GM18868 (cell line): ENCODE measurements at regions not wholly inside any gene's neighbourhood (a gene's known extent, or its start where the extent isn't known, plus 50 kb on each side); places are given as distances from the start of the nearest gene placed in this dataset.

Experiments used
- ATAC-seq: cut with Tn5 transposase; IDR thresholded peaks from one replicate; pipeline ENCODE4 v1.9.1; 2021; ENCODE audit warnings: mild to moderate bottlenecking, moderate library complexity; ENCODE audit not compliant: unreplicated experiment

GRCh38 chr12:92583910-92584309 lies 118.9 kb upstream of the PLEKHG7 start:
- no peak for ATAC-seq

- no peak for ATAC-seq
These were observed 119.9 kb upstream of the PLEKHG7 start for GRCh38 chr12:92582893-92583292.

DNA sequence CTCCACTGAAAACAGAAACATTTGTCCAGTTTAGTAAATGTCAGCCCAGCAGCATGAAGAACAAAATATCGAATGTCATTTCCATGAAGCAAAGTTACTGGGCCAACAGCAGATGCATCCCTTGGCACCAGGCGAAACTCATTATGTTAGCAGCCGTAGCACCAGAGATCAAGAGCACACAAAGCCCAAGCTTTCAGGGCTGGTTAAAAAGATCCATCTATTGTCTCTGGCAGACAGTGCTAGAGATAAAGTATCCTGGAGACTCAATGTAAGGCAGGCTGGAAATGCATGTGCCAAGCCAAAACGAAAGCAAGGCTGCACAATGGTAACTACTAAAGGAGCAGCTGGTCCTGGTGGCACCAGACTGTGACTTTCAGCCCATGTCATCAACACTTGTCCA lies 120.3 kb upstream of the PLEKHG7 start:
- no peak for ATAC-seq

DNA sequence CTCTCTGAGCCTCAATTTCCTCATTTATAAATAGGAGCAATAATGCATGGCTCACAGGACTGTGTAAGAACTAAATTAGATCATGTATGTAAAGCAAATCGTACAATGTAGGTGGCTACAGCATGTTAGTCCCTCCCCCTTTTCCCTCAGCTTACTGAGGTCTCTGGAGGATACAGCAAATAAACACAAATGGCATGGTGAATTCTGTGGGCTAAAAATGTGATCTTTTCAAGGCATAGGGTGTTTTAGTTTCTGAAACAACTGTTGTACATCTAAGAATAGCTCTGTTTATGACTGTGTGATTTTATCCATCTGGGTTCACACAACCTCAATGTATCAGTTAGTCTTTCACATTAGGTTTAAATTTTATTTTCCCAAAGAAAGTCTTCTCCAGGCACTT lies 121.2 kb upstream of the PLEKHG7 start:
- ATAC-seq = peak; percentile 83

DNA sequence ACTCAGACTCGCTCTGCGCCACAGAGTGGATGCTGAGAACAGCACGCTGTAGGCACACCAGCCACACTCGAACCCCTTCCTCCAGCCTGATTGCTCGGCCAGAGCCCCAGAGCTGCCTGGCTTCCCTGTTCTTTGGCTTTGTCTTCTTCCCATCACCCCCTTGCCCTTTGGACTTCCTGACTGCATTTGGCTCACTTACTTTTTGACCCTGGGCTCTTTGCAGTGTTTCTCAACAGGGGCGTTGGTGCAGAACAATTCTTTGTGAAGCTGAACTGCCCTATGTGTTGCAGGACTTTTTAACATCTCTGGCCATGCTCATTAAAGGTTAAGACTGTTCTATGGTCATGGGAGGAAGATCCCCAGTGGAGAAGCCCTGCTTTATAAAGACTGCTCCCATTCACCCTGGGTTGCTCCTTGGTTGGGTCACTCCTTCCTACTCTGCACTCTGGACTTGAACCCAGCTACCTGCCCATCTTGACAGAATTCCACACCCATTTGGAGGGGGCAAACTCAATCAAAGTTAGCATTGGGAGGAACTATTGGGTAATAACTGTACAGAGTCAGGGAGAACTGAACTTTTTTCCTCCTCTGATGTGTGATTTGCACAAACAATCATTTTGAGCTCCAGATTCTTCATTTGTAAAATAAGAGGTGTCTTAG lies 127.7 kb upstream of the PLEKHG7 start:
- no peak for ATAC-seq

DNA sequence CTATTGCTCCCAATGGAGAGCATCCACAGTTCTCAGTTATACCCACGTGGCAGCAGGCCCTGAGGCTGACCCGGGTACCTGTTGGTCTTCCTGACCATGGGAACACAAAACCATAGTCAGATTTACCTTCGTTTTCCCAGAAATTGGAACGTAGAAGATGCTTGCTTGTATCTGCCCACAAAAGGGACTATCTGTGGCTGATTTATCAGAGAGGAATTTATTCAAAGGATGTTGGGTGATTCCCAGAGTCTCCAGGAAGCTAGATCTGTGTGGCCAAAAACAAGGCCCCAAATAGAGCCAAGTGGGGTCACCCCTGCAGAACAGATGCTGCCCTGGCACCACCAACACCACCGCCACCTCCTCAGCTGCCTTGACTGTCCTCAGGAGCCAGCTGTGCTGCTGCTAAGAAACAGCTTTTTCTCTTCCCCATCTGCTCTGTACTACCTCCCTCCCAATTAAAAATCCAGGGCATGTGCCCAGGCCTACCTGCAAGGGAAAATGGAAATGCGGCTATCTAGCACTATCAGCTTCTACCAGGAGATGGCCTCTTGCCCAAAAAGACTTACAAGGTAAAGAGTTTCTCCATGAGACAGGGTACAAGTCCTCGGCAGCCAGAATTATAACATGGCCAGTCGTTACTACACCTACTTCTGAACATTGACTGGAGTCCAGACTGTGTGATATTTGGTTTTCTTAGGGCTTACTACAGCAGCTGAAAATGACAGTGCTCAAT lies 128.6 kb upstream of the PLEKHG7 start:
- no peak for ATAC-seq

DNA sequence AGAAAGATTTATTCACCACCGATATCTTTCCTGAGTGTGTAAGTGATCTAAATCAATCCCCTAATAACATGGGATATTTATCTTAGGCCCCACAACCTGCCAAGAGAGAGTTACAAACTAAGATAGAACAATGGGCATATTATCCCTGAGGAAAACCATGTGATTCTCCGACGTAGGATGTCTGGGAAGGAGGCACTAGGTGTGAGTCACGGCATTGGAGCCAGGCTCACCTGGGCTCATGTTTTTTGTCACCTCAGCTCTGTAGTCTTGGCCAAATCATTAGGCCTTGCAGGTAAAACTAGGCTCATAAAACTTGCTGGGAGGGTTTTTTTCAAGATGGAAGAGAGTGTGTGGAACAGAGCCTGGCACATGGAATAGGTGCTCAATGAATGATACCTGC lies 129.7 kb upstream of the PLEKHG7 start:
- ATAC-seq = no peak

DNA sequence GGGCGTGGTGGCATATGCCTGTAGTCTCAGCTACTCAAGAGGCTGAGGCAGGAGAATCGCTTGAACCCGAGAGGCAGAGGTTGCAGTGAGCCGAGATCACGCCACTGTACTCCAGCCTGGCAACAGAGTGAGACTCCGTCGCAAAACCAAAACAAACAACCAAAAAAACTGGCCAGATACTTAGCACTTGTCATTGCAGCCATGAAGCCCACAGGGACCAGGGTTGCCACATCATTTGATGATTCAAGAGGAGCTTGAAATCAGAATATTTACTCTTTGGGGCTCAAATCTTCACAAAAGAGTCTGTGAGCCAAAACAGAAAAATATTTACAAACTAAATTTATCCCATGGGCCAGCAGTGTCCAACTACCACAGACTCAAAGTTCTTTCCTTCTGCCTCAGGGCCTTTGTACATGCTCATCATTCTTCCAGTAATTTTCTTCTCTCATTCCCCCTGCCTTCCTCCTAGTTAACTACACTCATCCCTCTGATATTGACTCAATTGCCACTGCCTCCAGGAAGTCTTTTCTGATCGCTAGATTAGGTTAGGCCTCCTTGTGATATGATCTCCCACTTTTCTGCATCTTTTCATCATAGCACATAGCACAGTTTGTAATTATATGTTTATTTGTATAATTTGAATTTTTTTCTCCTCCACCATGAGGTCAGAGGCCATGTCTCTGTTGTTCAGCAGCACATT lies 130.8 kb upstream of the PLEKHG7 start:
- ATAC-seq = no peak

DNA sequence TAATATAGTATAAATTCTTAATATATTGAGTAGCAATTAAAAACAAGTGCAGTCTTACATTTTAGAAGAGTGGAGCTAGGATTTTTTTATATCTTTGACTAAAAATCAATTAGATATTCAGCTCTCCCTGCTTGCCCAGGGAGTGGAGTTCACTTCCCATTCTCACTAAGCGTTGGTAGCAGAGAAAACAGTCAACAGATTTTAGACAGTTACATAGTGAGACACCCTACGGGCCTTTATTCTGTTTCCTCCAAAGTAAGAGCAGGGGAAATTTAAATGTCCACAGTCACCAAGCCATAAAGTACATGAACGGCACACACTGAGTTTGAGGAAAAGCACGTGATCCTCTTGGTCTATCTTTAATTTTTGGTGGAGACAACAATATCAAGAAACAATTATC lies 131.6 kb upstream of the PLEKHG7 start:
- no peak for ATAC-seq

GRCh38 chr12:92570056-92570753 lies 132.6 kb upstream of the PLEKHG7 start:
- ATAC-seq = peak; percentile 94

GRCh38 chr12:92568691-92569090 lies 134.1 kb upstream of the PLEKHG7 start:
- no peak for ATAC-seq

DNA sequence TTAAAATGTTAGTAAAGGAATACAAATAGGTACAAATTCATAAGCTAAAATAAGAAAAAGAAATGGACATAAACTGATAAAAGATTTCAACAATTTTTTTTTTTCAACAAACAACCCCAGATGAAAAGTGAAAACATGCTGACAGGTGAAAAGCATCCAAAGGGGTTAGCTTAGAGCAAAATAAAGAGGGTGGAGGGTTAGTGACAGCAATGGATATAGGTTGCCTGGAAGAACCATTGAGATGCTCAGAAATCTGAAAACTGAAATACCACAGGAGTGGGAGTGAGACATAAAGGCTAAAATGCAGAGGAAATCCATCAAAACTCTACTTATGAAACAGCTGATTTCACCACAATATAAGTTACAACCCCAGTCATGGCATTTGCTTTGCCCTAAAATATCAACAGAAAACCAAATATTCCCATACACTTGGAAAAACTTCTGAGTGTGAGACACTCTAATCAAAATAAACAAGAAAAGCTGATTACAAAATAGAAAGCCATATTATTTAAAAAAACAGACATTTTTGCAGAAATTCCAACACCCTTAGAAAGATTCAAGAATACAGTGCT lies 136.3 kb upstream of the PLEKHG7 start:
- no peak for ATAC-seq

- ATAC-seq = no peak
These were observed 139.0 kb upstream of the PLEKHG7 start for GRCh38 chr12:92563819-92564218.

DNA sequence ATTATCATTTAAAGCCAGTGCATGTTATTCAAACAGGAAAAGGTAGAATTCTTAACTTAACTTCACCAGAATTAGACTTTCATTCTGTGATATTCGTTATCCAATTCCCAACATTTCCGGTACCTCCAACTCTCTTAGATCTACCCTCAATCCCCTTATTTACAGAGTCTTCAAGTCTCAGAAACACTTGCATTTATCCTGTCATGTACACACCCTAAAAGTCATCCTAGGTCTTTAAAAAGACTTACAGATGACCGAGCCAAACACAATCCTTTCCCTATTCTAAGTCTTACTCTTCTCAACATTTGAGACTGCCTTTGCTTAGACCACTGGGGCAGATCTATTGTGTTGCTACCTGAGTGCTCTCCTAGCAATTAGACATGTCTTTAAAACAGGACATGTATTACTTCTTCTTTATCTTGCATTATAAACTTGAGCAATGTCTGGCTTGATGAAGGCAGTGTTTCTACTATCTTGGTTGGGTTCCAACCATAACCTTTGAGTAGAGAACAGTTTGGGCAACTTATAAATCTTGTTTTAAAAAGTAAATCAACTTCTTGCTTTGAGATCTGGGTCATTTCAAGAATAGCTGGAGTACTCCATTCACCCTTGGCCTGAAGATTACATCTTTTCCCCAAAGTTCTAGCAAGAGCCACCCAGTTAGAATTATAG lies 140.6 kb upstream of the PLEKHG7 start:
- no peak for ATAC-seq

DNA sequence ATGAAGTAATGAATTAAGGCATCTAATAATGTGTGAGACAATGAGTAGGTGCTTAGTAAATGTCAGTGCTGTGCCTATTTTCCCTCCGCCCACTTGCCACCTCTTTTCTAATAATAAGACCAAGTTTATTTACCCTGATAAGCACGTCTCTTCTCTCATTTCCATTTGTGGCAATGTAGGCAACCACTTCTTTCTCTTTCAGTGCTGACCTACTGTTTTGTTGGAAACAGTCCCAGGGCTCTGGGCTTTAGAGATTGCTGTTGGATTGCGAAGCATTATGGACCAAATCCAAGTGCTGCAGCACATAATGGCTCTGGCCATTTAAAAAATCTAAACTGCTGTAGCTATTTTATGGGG lies 141.3 kb upstream of the PLEKHG7 start:
- no peak for ATAC-seq

DNA sequence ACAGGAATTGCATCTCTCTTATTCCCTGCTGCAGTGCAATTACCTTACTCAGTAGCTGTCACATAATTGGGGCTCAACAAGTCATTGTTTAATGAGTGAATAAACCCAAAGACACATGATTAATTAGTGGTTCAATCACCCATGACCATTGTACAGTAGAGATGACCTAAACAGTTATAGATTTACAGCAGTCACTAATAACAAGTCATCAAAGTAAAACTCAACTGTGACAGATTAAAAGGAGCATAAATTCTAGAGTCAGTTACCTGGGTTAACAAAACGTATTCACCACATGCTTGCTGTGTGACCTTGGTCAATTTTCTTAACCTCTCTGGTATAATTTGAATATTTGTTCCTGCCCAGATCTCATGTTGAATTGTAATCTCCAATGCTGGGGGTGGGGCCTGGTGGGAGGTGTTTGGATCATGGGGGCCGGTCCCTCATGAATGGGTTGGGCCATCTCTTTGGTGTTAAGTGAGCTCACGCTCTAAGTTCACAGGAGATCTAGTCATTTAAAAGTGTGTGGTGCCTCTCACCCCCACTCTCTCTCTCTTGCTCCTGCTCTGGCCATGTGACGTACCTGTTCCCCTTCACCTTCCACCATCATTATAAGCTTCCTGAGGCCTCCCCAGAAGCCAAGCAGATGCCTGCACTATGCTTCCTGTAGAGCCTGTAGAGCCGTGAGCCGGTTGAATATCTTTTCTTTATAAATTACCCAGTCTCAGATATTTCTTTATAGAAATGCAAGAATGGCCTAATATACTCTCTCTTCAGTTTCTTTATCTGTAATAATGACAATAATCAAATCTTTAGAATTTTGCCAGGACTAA lies 141.9 kb upstream of the PLEKHG7 start:
- no peak for ATAC-seq

GRCh38 chr12:92558806-92559205 lies 144.0 kb upstream of the PLEKHG7 start:
- ATAC-seq = no peak

GRCh38 chr12:92558215-92558773 lies 144.5 kb upstream of the PLEKHG7 start:
- ATAC-seq = no peak

- ATAC-seq = no peak
These were observed 145.4 kb upstream of the PLEKHG7 start for GRCh38 chr12:92557422-92557724.
